ENCODE measurements at regions not wholly inside any gene's neighbourhood (a gene's known extent, or its start where the extent isn't known, plus 50 kb on each side); places are given as distances from the start of the nearest gene placed in this dataset.

DNA sequence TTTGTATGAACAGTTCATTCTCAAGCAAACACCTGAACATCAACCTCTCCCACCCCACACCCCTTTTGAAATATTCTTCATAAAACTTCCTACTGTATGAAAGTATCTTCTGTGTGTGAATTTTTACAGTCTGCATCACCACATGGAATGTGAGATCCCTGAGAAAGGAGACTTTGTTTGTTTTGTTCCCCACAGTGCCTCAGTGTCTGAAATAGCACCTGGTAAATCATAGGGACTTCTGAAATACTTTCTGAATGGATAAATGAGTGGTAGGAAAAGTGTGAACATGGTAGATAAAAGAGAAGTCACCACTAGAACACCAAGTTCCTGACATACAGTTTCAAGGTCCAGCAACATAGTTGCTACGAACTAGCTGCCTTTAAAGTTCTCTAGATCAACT is 1071.2 kb downstream of the EFNB2 start:
- TF ChIP-seq, protein P1, sequence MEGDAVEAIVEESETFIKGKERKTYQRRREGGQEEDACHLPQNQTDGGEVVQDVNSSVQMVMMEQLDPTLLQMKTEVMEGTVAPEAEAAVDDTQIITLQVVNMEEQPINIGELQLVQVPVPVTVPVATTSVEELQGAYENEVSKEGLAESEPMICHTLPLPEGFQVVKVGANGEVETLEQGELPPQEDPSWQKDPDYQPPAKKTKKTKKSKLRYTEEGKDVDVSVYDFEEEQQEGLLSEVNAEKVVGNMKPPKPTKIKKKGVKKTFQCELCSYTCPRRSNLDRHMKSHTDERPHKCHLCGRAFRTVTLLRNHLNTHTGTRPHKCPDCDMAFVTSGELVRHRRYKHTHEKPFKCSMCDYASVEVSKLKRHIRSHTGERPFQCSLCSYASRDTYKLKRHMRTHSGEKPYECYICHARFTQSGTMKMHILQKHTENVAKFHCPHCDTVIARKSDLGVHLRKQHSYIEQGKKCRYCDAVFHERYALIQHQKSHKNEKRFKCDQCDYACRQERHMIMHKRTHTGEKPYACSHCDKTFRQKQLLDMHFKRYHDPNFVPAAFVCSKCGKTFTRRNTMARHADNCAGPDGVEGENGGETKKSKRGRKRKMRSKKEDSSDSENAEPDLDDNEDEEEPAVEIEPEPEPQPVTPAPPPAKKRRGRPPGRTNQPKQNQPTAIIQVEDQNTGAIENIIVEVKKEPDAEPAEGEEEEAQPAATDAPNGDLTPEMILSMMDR (IDR thresholded peaks at IDR 0.05) = no peak
- TF ChIP-seq POLR2A (IDR thresholded peaks at IDR 0.05) = no peak
